ENCODE measurements at regions not wholly inside any gene's neighbourhood (a gene's known extent, or its start where the extent isn't known, plus 50 kb on each side); places are given as distances from the start of the nearest gene placed in this dataset.

- DNase-seq: no peak
- no peaks in the 10 kb centered on the region for H3K36me3 Mint-ChIP-seq (ENCODE audit: low read depth)
- no peak overlapping the region for H3K27ac Mint-ChIP-seq
- H3K9me3 Mint-ChIP-seq: peaks cover 50% of the 10 kb centered on the region
- no peaks in the 10 kb centered on the region; the same call in 1 of the 2 replicates for H3K27me3 Mint-ChIP-seq (ENCODE audit: insufficient read depth)
- TF ChIP-seq CTCF (IDR thresholded peaks at IDR 0.05): no peak
- H3K4me1 Mint-ChIP-seq (ENCODE audit: low read depth): no peaks in the 10 kb centered on the region
- no peak overlapping the region for H3K4me3 Mint-ChIP-seq
These were observed 1480.8 kb downstream of the BRD1 start for GRCh38 chr22:48346911-48347310.

- Mint-ChIP-seq H3K4me1 (ENCODE audit: low read depth) (no peaks in the 10 kb centered on the region), H3K36me3 (ENCODE audit: low read depth) (no peaks in the 10 kb centered on the region), H3K9me3 (peaks cover 49% of the 10 kb centered on the region), H3K4me3 (no peak overlapping the region), H3K27ac (no peak overlapping the region), H3K27me3 (ENCODE audit: insufficient read depth) (peaks cover 2% of the 10 kb centered on the region; the same call in 1 of the 2 replicates)
- no peak for DNase-seq
- no peak for TF ChIP-seq CTCF (IDR thresholded peaks at IDR 0.05)
These were observed 1481.4 kb downstream of the BRD1 start for GRCh38 chr22:48346311-48346710.

GRCh38 chr22:48345631-48346030 lies 1482.0 kb downstream of the BRD1 start:
- Mint-ChIP-seq H3K9me3 (peaks cover 46% of the 10 kb centered on the region), H3K4me3 (no peak overlapping the region), H3K27ac (no peak overlapping the region), H3K4me1 (ENCODE audit: low read depth) (no peaks in the 10 kb centered on the region), H3K36me3 (ENCODE audit: low read depth) (no peaks in the 10 kb centered on the region), H3K27me3 (ENCODE audit: insufficient read depth) (peaks cover 3% of the 10 kb centered on the region; the same call in 1 of the 2 replicates)
- no peak for TF ChIP-seq CTCF (IDR thresholded peaks at IDR 0.05)
- DNase-seq: no peak

- TF ChIP-seq CTCF (IDR thresholded peaks at IDR 0.05): no peak
- H3K9me3 Mint-ChIP-seq: peaks cover 48% of the 10 kb centered on the region
- H3K4me3 Mint-ChIP-seq: no peak overlapping the region
- H3K27me3 Mint-ChIP-seq (ENCODE audit: insufficient read depth): peaks cover 3% of the 10 kb centered on the region; the same call in 1 of the 2 replicates
- no peaks in the 10 kb centered on the region for H3K4me1 Mint-ChIP-seq (ENCODE audit: low read depth)
- H3K36me3 Mint-ChIP-seq (ENCODE audit: low read depth): no peaks in the 10 kb centered on the region
- no peak overlapping the region for H3K27ac Mint-ChIP-seq
- no peak for DNase-seq
These were observed 1484.2 kb downstream of the BRD1 start for GRCh38 chr22:48343461-48343860.

GRCh38 chr22:48342732-48343131 lies 1484.9 kb downstream of the BRD1 start:
- DNase-seq: no peak
- Mint-ChIP-seq H3K27ac (no peak overlapping the region), H3K27me3 (ENCODE audit: insufficient read depth) (peaks cover 3% of the 10 kb centered on the region), H3K9me3 (peaks cover 53% of the 10 kb centered on the region), H3K4me1 (ENCODE audit: low read depth) (no peaks in the 10 kb centered on the region), H3K4me3 (no peak overlapping the region), H3K36me3 (ENCODE audit: low read depth) (no peaks in the 10 kb centered on the region)
- no peak for TF ChIP-seq CTCF (IDR thresholded peaks at IDR 0.05)

- Mint-ChIP-seq H3K27me3 (ENCODE audit: insufficient read depth) (peaks cover 3% of the 10 kb centered on the region), H3K4me1 (ENCODE audit: low read depth) (no peaks in the 10 kb centered on the region), H3K9me3 (peaks cover 60% of the 10 kb centered on the region), H3K4me3 (no peak overlapping the region), H3K36me3 (ENCODE audit: low read depth) (no peaks in the 10 kb centered on the region), H3K27ac (no peak overlapping the region)
- TF ChIP-seq CTCF (IDR thresholded peaks at IDR 0.05): no peak
- no peak for DNase-seq
These were observed 1485.7 kb downstream of the BRD1 start for GRCh38 chr22:48342016-48342415.
